ENCODE measurements at regions not wholly inside any gene's neighbourhood (a gene's known extent, or its start where the extent isn't known, plus 50 kb on each side); places are given as distances from the start of the nearest gene placed in this dataset.
A peak's percentile ranks its signal among the peaks of the same experiment; 100 is the strongest.

- Histone ChIP-seq H2AFZ (ENCODE audit: low read length) (0 out of 2 replicates have a peak overlapping the region, but pooled peaks have one; percentile 6), H3K4me1 (replicated peaks in 1 of 4; ENCODE audit: control insufficient read depth in 3 of 4, insufficient read depth in 4 of 4, low read length in 3 of 4) (no peaks in the 10 kb centered on the region), H3K4ac (replicated peaks; ENCODE audit: insufficient read length, low read depth, low read length) (no peak overlapping the region), H3K27me3 (replicated peaks in 1 of 4; ENCODE audit: control insufficient read depth in 3 of 4, extremely low read depth in 1 of 4, insufficient read depth in 3 of 4, low read length in 3 of 4) (no peaks in the 10 kb centered on the region), H2BK12ac (ENCODE audit: low read depth, low read length) (no peak overlapping the region), H3K36me3 (ENCODE audit: control insufficient read depth in 2 of 4, insufficient read depth in 4 of 4, low read length in 3 of 4) (no peaks in the 10 kb centered on the region), H3K79me2 (ENCODE audit: control insufficient read depth in 1 of 2, insufficient read depth in 2 of 2, low read length in 2 of 2) (no peaks in the 10 kb centered on the region), H2BK20ac (ENCODE audit: low read length) (no peak overlapping the region), H3K27ac (ENCODE audit: low read depth, low read length) (no peak overlapping the region), H4K20me1 (replicated peaks in 1 of 2; ENCODE audit: control insufficient read depth in 1 of 2, insufficient read depth in 2 of 2, low read length in 2 of 2) (no peaks in the 10 kb centered on the region), H3K79me1 (ENCODE audit: low read depth, low read length) (no peaks in the 10 kb centered on the region), H3K4me3 (ENCODE audit: extremely low read depth in 1 of 4, insufficient read depth in 2 of 4, low read depth in 3 of 4, low read length in 4 of 4) (no peak overlapping the region), H4K8ac (ENCODE audit: extremely low read depth, insufficient read depth, low read length) (no peak overlapping the region), H3K9me3 (ENCODE audit: insufficient read depth in 2 of 2, low read depth in 1 of 2, low read length in 1 of 2) (no peaks in the 10 kb centered on the region), H3K56ac (replicated peaks; ENCODE audit: insufficient read length, low read depth, low read length) (no peak overlapping the region), H3K9ac (replicated peaks in 1 of 4; ENCODE audit: extremely low read depth in 1 of 4, low read depth in 3 of 4, low read length in 3 of 4) (no peak overlapping the region), H3K23me2 (ENCODE audit: low read depth, low read length) (no peaks in the 10 kb centered on the region), H2BK15ac (ENCODE audit: low read length) (0 out of 2 replicates have a peak overlapping the region, but pooled peaks have one; percentile 49), H4K5ac (ENCODE audit: insufficient read length, low read depth, low read length) (no peak overlapping the region), H4K91ac (replicated peaks; ENCODE audit: insufficient read length, low read length) (no peak overlapping the region), H2AK5ac (ENCODE audit: low read depth, low read length) (no peak overlapping the region), H3K4me2 (ENCODE audit: insufficient read depth in 1 of 2, low read depth in 2 of 2, low read length in 2 of 2) (no peak overlapping the region), H2BK120ac (replicated peaks; ENCODE audit: low read depth, low read length) (no peak overlapping the region), H2BK5ac (ENCODE audit: low read depth, low read length) (no peak overlapping the region), H3K18ac (ENCODE audit: extremely low read depth, low read length) (no peak overlapping the region), H3K14ac (ENCODE audit: insufficient read length) (no peak overlapping the region), H3K23ac (ENCODE audit: insufficient read length) (no peak overlapping the region)
- WGBS, 2 experiments (ENCODE audit: extremely low coverage in 1 of 2, insufficient coverage in 1 of 2, insufficient read length in 1 of 2, insufficient replicate concordance in 2 of 2, low coverage in 1 of 2, low lambda C conversion rate in 2 of 2, missing lambda C conversion rate in 1 of 2): 31% methylated on average over 5 of the region's 5 CpGs; no CpG with 5 or more reads in 1 of the 2 experiments
- peak; percentile 63 for FAIRE-seq
- DNase-seq (ENCODE audit: low read depth in 1 of 2, low spot score in 2 of 2): peak in 1 of 2 experiments; percentile 57
- CTCF ChIA-PET (ENCODE audit: partially characterized antibody): interaction anchor here (0.5 to 2.1 kb wide), 25 partner anchors 11 to 686 kb away, joined by 3 to 20 read pairs (median 4); no protein-coding TSS in a partner anchor
- POLR2A ChIA-PET (ENCODE audit: partially characterized antibody): no interaction called here
- TF ChIP-seq PHF8 (conservative IDR thresholded peaks at IDR 0.05; ENCODE audit: low read depth, low read length) (no peak), CTCF (IDR thresholded peaks at IDR 0.05; ENCODE audit: control extremely low read depth in 1 of 3, insufficient read depth in 1 of 3, low read depth in 1 of 3, low read length in 3 of 3) (peak; percentile 70 to 85 (median 74)), RAD21 (IDR thresholded peaks at IDR 0.05 in 1 of 2, conservative IDR thresholded peaks at IDR 0.05 in 1 of 2; ENCODE audit: low read depth in 2 of 2, low read length in 2 of 2) (peak; percentile 91 to 93), USF2 (IDR thresholded peaks at IDR 0.05; ENCODE audit: low read length) (no peak)
Observed at GRCh38 chr1:240027059-240027462, 64.6 kb upstream of the FMN2 start.

Measured in H1 (cell line).